MM.1S (cell line): ENCODE measurements at regions not wholly inside any gene's neighbourhood (a gene's known extent, or its start where the extent isn't known, plus 50 kb on each side); places are given as distances from the start of the nearest gene placed in this dataset.

Experiments used
- CTCF ChIP-seq: fragments of 300-600 bp; sonication (generic); IDR thresholded peaks from 2 replicates; pipeline ENCODE4 v1.5.1; 2016; ENCODE audit warnings: antibody characterized with exemption, low read length, mixed read lengths
- EZH2 ChIP-seq: fragments of 300-600 bp; sonication (generic); optimal IDR thresholded peaks from 2 replicates; pipeline ENCODE3; 2017; ENCODE audit warnings: low read depth, mild to moderate bottlenecking, antibody characterized with exemption, low read length, mixed read lengths
- EZH2phosphoT487 ChIP-seq: fragments of 300-600 bp; sonication (generic); IDR thresholded peaks from 2 replicates; pipeline ENCODE4 v1.6.1; 2018; ENCODE audit warnings: antibody characterized with exemption, low read length

- TF ChIP-seq CTCF (no peak), EZH2 (no peak), EZH2phosphoT487 (no peak)
These were observed 309.7 kb downstream of the CYLC2 start for GRCh38 chr9:103304797-103305196.
